Nephron (organoid): ENCODE measurements at regions not wholly inside any gene's neighbourhood (a gene's known extent, or its start where the extent isn't known, plus 50 kb on each side); places are given as distances from the start of the nearest gene placed in this dataset.
A peak's percentile ranks its signal among the peaks of the same experiment; 100 is the strongest.

Experiments
- H3K27ac Mint-ChIP-seq, 3 experiments: 2 replicates each; pipeline ENCODE4 v1.8.0; 2020; ENCODE audit warnings: mixed read lengths in 3 of 3, mild to moderate bottlenecking in 2 of 3, moderate library complexity in 1 of 3
- H3K27me3 Mint-ChIP-seq: 2 replicates; pipeline ENCODE4 v1.8.0; 2021; ENCODE audit warnings: low read depth, mild to moderate bottlenecking, moderate library complexity, mixed read lengths
- H3K36me3 Mint-ChIP-seq: 2 replicates; pipeline ENCODE4 v1.8.0; 2020; ENCODE audit warnings: low read depth, mixed read lengths
- H3K4me1 Mint-ChIP-seq: 2 replicates; pipeline ENCODE4 v1.8.0; 2020; ENCODE audit warnings: mixed read lengths
- H3K4me3 Mint-ChIP-seq, 3 experiments: 2 replicates each; pipeline ENCODE4 v1.8.0; 2020; ENCODE audit warnings: mild to moderate bottlenecking in 3 of 3, mixed read lengths in 3 of 3, moderate library complexity in 2 of 3
- H3K9me3 Mint-ChIP-seq: 2 replicates; pipeline ENCODE4 v1.8.0; 2020; ENCODE audit warnings: mixed read lengths
- TF ChIP-seq, protein P1 (sequence below), 3 experiments: fragments of 200-600 bp; sonication (generic); IDR thresholded peaks; one replicate each; pipeline ENCODE4 v1.5.0; 2021; ENCODE audit warnings: antibody characterized with exemption in 3 of 3; ENCODE audit not compliant: unreplicated experiment in 3 of 3

DNA sequence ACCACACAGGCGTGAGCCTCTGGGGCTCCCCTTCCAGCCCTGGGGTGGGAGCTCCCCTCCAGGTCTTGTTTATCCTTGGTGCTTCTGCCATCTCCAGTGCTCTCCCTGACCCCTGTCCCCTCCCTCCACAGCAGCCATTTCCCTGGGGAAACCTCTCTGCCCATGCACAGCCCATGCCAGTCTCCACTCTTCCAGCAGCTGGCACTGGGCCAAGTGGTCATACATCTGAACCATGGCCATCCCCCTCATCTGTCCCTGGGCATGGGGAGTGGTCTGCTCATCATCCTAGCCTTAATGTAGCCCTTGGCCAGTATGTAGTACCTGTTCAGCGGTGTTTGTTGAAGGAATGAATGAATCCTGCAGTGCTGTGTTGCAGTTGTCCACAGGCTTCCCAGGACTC lies 172.4 kb upstream of the ZNF32 start:
- TF ChIP-seq, protein P1, sequence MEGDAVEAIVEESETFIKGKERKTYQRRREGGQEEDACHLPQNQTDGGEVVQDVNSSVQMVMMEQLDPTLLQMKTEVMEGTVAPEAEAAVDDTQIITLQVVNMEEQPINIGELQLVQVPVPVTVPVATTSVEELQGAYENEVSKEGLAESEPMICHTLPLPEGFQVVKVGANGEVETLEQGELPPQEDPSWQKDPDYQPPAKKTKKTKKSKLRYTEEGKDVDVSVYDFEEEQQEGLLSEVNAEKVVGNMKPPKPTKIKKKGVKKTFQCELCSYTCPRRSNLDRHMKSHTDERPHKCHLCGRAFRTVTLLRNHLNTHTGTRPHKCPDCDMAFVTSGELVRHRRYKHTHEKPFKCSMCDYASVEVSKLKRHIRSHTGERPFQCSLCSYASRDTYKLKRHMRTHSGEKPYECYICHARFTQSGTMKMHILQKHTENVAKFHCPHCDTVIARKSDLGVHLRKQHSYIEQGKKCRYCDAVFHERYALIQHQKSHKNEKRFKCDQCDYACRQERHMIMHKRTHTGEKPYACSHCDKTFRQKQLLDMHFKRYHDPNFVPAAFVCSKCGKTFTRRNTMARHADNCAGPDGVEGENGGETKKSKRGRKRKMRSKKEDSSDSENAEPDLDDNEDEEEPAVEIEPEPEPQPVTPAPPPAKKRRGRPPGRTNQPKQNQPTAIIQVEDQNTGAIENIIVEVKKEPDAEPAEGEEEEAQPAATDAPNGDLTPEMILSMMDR (IDR thresholded peaks at IDR 0.05; ENCODE audit: unreplicated experiment in 3 of 3): no peak
- peaks cover 36% of the 10 kb centered on the region for H3K4me1 Mint-ChIP-seq
- H3K27me3 Mint-ChIP-seq: peaks cover 12% of the 10 kb centered on the region
- H3K36me3 Mint-ChIP-seq: no peaks in the 10 kb centered on the region
- peak overlapping the region in 1 of 3 experiments; percentile 60 for H3K27ac Mint-ChIP-seq
- no peak overlapping the region for H3K4me3 Mint-ChIP-seq
- H3K9me3 Mint-ChIP-seq: no peaks in the 10 kb centered on the region

DNA sequence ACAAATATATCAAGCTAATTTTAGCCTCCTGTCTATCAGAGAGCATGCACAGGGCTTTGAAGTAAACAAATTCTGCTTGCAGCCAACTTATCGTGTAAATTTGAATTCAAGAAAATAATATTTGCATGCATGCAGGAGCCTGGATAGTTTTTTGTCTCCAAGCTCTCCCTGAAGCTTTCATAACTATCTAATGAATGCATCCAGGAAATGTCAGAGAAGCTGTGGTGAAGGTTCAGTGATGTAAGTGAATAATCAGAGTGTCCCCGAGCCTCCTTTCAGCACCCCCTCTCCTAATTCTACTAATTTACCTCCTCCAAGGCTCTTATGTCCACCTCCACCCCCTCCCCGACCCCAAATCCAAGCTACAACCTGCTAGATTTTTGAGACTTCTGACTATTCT lies 172.0 kb upstream of the ZNF32 start:
- Mint-ChIP-seq H3K9me3 (no peaks in the 10 kb centered on the region), H3K36me3 (no peaks in the 10 kb centered on the region), H3K27me3 (peaks cover 10% of the 10 kb centered on the region), H3K4me1 (peaks cover 40% of the 10 kb centered on the region), H3K27ac (peak overlapping the region in 1 of 3 experiments; percentile 60), H3K4me3 (no peak overlapping the region)
- TF ChIP-seq, protein P1 (IDR thresholded peaks at IDR 0.05; ENCODE audit: unreplicated experiment in 3 of 3): no peak

DNA sequence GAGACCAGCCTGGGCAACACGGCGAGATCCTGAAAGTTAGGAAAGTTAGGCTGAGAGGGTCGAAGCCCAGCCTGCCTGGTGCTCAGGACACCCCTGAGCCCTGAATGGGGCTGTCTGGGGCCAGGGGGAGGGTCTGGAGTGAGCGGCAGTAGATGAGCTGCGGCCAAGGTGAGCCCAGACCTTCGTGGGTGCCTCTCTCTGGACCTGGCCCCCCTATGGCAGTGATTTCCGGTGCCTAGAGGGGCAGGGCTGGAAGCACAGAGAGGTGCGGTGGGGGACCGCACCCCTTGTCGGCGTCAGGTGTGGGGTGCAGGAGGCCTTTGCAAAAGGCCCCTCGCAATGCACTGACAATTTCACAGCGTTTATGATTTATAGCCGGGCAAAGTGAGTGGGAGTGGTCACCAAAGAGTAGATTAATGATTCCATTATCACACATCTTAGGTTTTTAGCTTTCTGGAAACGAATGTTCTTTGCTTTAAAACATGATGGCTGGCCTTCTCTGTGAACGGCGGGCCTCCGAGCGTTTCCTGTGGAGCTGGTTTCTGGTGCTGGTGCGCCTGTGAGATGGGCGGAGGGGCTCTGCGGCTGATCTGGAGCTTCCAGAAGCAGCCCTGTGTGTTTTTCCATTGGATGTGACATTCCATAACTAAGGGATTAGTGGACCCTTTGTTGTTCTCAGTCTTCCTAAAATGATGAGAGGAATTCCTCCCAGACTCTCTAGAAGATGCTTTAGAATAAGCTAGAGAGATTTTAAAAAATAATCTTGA lies 171.0 kb upstream of the ZNF32 start:
- H3K36me3 Mint-ChIP-seq: no peaks in the 10 kb centered on the region
- no peak overlapping the region for H3K4me3 Mint-ChIP-seq
- H3K27me3 Mint-ChIP-seq: peaks cover 8% of the 10 kb centered on the region

DNA sequence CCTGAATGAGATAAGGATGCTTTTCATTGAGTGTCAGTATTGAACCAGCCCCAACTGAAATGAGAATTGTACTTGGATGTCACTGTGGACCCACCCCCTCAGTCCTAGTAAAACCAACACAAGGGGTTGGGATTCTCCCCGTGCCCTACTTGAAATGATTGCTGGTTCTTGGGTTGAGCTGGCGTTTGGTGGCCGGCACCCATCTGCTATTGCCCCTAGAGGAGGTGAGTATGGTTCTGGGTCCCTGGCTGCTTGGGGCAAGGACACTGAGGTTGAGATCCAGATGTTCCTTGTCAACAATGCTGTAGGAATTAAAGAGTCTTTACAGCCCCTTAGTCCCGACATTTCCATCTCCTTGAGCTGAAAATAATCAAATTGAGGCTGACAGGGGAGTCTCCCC lies 170.0 kb upstream of the ZNF32 start:
- TF ChIP-seq, protein P1 (IDR thresholded peaks at IDR 0.05; ENCODE audit: unreplicated experiment in 3 of 3): no peak
- Mint-ChIP-seq H3K9me3 (no peaks in the 10 kb centered on the region), H3K36me3 (no peaks in the 10 kb centered on the region), H3K4me3 (no peak overlapping the region), H3K27me3 (peaks cover 8% of the 10 kb centered on the region), H3K27ac (peak overlapping the region in 1 of 3 experiments; percentile 75), H3K4me1 (peaks cover 45% of the 10 kb centered on the region)

More for the DNA sequence above, 171.0 kb upstream of the ZNF32 start:
- Mint-ChIP-seq H3K27ac (peak overlapping the region in 2 of 3 experiments; percentile 16 to 74), H3K9me3 (no peaks in the 10 kb centered on the region), H3K4me1 (peaks cover 45% of the 10 kb centered on the region)
- TF ChIP-seq, protein P1 (IDR thresholded peaks at IDR 0.05; ENCODE audit: unreplicated experiment in 3 of 3): no peak

DNA sequence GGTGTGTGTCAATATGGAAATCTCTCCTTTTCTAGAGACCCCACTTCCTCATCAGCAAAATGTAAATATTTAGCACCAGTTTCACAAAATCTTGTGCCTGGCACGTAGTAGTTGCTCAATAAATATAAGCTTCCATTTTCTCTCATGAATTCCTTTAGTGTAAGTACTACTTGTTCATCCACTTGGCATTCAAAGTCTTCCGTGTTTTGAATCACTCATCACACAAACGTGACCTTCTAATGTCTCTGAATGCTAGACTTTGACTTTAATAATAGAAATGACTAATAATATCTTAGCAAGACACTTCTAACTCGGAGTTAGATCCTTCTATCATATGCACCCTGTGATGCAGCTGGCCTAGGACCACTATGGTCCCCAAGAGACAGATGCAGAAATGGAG lies 168.7 kb upstream of the ZNF32 start:
- no peak overlapping the region for H3K4me3 Mint-ChIP-seq
- peaks cover 33% of the 10 kb centered on the region for H3K4me1 Mint-ChIP-seq
- TF ChIP-seq, protein P1 (IDR thresholded peaks at IDR 0.05; ENCODE audit: unreplicated experiment in 3 of 3): no peak
- H3K36me3 Mint-ChIP-seq: no peaks in the 10 kb centered on the region
- no peaks in the 10 kb centered on the region for H3K9me3 Mint-ChIP-seq
- H3K27ac Mint-ChIP-seq: peak overlapping the region in 1 of 3 experiments; percentile 80
- H3K27me3 Mint-ChIP-seq: peaks cover 8% of the 10 kb centered on the region
